HepG2 (cell line): ENCODE measurements at regions not wholly inside any gene's neighbourhood (a gene's known extent, or its start where the extent isn't known, plus 50 kb on each side); places are given as distances from the start of the nearest gene placed in this dataset.

Experiments used
- ATAC-seq: fragments of 200-7000 bp; cut with Tn5 transposase; 3 replicates; pipeline ENCODE4 v1.9.1; 2020; ENCODE audit warnings: mild to moderate bottlenecking, moderate library complexity
- BruUV-seq: library from RNA; stranded (reverse); fragments of 400-500 nt; replicated peaks from 2 replicates; lab custom pipeline; 2021; lab: Mats Ljungman, UMichigan
- CTCF ChIA-PET: fragments of 300-600 bp; formaldehyde crosslinking; extraction: SDS; loops from one replicate; lab custom pipeline; 2021; ENCODE audit warnings: low total read pairs, inconsistent platforms, low intra/inter-chr PET ratio; lab: Yijun Ruan, JAX
- POLR2A ChIA-PET: fragments of 350-600 bp; sonication (Branson Sonifier 250); formaldehyde crosslinking; loops from one replicate; lab custom pipeline; 2020; ENCODE audit warnings: antibody characterized with exemption, inconsistent platforms; lab: Yijun Ruan, JAX
- DNase-seq: peaks from one replicate; pipeline ENCODE4 v3.0.0-alpha.2; 2015; ENCODE audit warnings: low spot score
- FAIRE-seq: peaks from 3 replicates; lab custom pipeline; 2011; peaks lifted over from hg19 to GRCh38; lab: Jason Lieb, UNC
- H2AFZ ChIP-seq: one replicate; pipeline ENCODE4 v1.6.1; 2011; ENCODE audit warnings: low read length, inconsistent platforms
- H3K27ac ChIP-seq: fragments of 300-600 bp; 3 replicates; pipeline ENCODE4 v1.8.0; 2011; ENCODE audit warnings: mixed run types, mild to moderate bottlenecking, mixed read lengths, low read length, inconsistent platforms; ENCODE audit not compliant: insufficient read depth; ENCODE audit errors: extremely low read length
- H3K27me3 ChIP-seq, 2 experiments: fragments of 200-600 bp in 1 of 2; 2 replicates in 1 of 2; 3 replicates in 1 of 2; pipeline versions ENCODE4 v1.6.0 to v1.8.0; 2011; ENCODE audit warnings: low read length in 2 of 2, mild to moderate bottlenecking in 2 of 2, moderate library complexity in 2 of 2, inconsistent platforms in 1 of 2; ENCODE audit not compliant: insufficient read depth in 2 of 2, control insufficient read depth in 1 of 2
- H3K36me3 ChIP-seq, 2 experiments: fragments of 200-600 bp in 1 of 2; replicated peaks in 1 of 2; 2 replicates in 1 of 2; 3 replicates in 1 of 2; pipeline versions ENCODE4 v1.5.1 to v1.8.0; 2011; ENCODE audit warnings: low read length in 2 of 2, inconsistent platforms in 1 of 2; ENCODE audit not compliant: insufficient read depth in 2 of 2, control insufficient read depth in 1 of 2
- H3K4me1 ChIP-seq: 2 replicates; pipeline ENCODE4 v1.5.1; 2012; ENCODE audit warnings: low read length, inconsistent platforms; ENCODE audit not compliant: insufficient read depth
- H3K4me2 ChIP-seq: 2 replicates; pipeline ENCODE4 v1.6.0; 2011; ENCODE audit warnings: low read depth, low read length, inconsistent platforms
- H3K4me3 ChIP-seq, 3 experiments: fragments of 200-600 bp in 1 of 3; sonication (generic), shearing (Covaris generic) in 1 of 3; replicated peaks in 1 of 3; 2 replicates each; pipeline ENCODE4 v1.5.1; 2011 to 2016; ENCODE audit warnings: low read length in 3 of 3, inconsistent platforms in 2 of 3, low read depth in 2 of 3, mild to moderate bottlenecking in 2 of 3, control low read depth in 1 of 3, mixed read lengths in 1 of 3; ENCODE audit not compliant: insufficient read depth in 1 of 3
- H3K79me2 ChIP-seq: one replicate; pipeline ENCODE4 v1.6.1; 2011; ENCODE audit warnings: low read length, inconsistent platforms; ENCODE audit not compliant: insufficient read depth
- H3K9ac ChIP-seq: 2 replicates; pipeline ENCODE4 v1.6.0; 2011; ENCODE audit warnings: mild to moderate bottlenecking, low read depth, low read length, inconsistent platforms; ENCODE audit not compliant: insufficient read depth
- H3K9me3 ChIP-seq: 2 replicates; pipeline ENCODE4 v1.5.1; 2012; ENCODE audit warnings: mild to moderate bottlenecking, low read length
- H4K20me1 ChIP-seq: 2 replicates; pipeline ENCODE4 v1.6.0; 2011; ENCODE audit warnings: inconsistent platforms, mild to moderate bottlenecking, low read length, moderate library complexity; ENCODE audit not compliant: insufficient read depth
- CENPT ChIP-seq: sonication (generic); formaldehyde crosslinking; IDR thresholded peaks from 2 replicates; pipeline ENCODE4 v1.8.0; 2022; ENCODE audit warnings: low read depth, mild to moderate bottlenecking, moderate library complexity, missing genetic modification reagents
- GATAD2A ChIP-seq: IDR thresholded peaks from 2 replicates; pipeline ENCODE4 v1.6.1; 2016
- MEIS1 ChIP-seq: sonication (generic); formaldehyde crosslinking; IDR thresholded peaks from 2 replicates; pipeline ENCODE4 v1.9.0; 2021; ENCODE audit warnings: mild to moderate bottlenecking, missing genetic modification reagents, moderate library complexity, borderline replicate concordance
- NCOA1 ChIP-seq: sonication (generic); formaldehyde crosslinking; IDR thresholded peaks from 2 replicates; pipeline ENCODE4 v1.9.0; 2021; ENCODE audit warnings: missing genetic modification reagents
- PCBP1 ChIP-seq: fragments of 200-400 bp; formaldehyde crosslinking; IDR thresholded peaks from 2 replicates; pipeline ENCODE4 v1.6.1; 2017; ENCODE audit warnings: mild to moderate bottlenecking, low read depth, low read length, borderline replicate concordance
- RNF2 ChIP-seq: fragments of 450-650 bp; conservative IDR thresholded peaks from 2 replicates; pipeline ENCODE4 v1.6.1; 2016; ENCODE audit warnings: low read depth
- SPEN ChIP-seq: sonication (generic); formaldehyde crosslinking; IDR thresholded peaks from 2 replicates; pipeline ENCODE4 v1.5.1; 2020; ENCODE audit warnings: low read depth, mild to moderate bottlenecking, missing genetic modification reagents
- TARDBP ChIP-seq: sonication (generic); formaldehyde crosslinking; IDR thresholded peaks from 2 replicates; pipeline ENCODE4 v1.8.0; 2022; ENCODE audit warnings: mild to moderate bottlenecking, missing genetic modification reagents
- ZBTB7B ChIP-seq: sonication (generic); formaldehyde crosslinking; IDR thresholded peaks from 2 replicates; pipeline ENCODE4 v1.4.0; 2020; ENCODE audit warnings: missing genetic modification reagents
- ZNF343 ChIP-seq: sonication (generic); formaldehyde crosslinking; IDR thresholded peaks from 2 replicates; pipeline ENCODE4 v1.4.0; 2020; ENCODE audit warnings: mild to moderate bottlenecking, missing genetic modification reagents
- ZNF773 ChIP-seq: sonication (generic); formaldehyde crosslinking; IDR thresholded peaks from 2 replicates; pipeline ENCODE4 v1.4.0; 2020; ENCODE audit warnings: missing genetic modification reagents, borderline replicate concordance
- ZNF792 ChIP-seq: IDR thresholded peaks from 2 replicates; pipeline ENCODE4 v1.6.1; 2016
- WGBS: methylation state at CpG from one replicate; pipeline ENCODE4 v1.1.6; 2017; ENCODE audit warnings: low lambda C conversion rate; 5-methylcytosine and 5-hydroxymethylcytosine counted together
- in situ Hi-C: cut with HindIII; loops from 2 replicates; pipeline ENCODE4 v1.10.0; 2017; ENCODE audit warnings: low pct_unique_long_range_greater_than_20kb; ENCODE audit not compliant: extremely low pct_ligation_motif_present
- intact Hi-C: fragments of 100-400 bp; cut with micrococcal nuclease; formaldehyde crosslinking; loops from one replicate; pipeline ENCODE4 v1.10.0; 2022; ENCODE audit not compliant: unreplicated experiment
- TF ChIP-seq, protein P1 (sequence below): IDR thresholded peaks from 2 replicates; pipeline ENCODE4 v1.6.1; 2016; ENCODE audit warnings: missing compliant biosample characterization, missing genetic modification reagents, borderline replicate concordance
- TF ChIP-seq, protein P2 (sequence below): sonication (generic); formaldehyde crosslinking; IDR thresholded peaks from 2 replicates; pipeline ENCODE4 v1.5.1; 2020; ENCODE audit warnings: missing genetic modification reagents, mild to moderate bottlenecking, borderline replicate concordance
- TF ChIP-seq, protein P3 (sequence below): IDR thresholded peaks from 2 replicates; pipeline ENCODE4 v1.6.1; 2016; ENCODE audit warnings: mild to moderate bottlenecking, missing biosample characterization, missing genetic modification reagents
- TF ChIP-seq, protein P4 (sequence below): sonication (generic); formaldehyde crosslinking; IDR thresholded peaks from 2 replicates; pipeline ENCODE4 v1.8.0; 2022; ENCODE audit warnings: missing genetic modification reagents, low read depth, mild to moderate bottlenecking, borderline replicate concordance

DNA sequence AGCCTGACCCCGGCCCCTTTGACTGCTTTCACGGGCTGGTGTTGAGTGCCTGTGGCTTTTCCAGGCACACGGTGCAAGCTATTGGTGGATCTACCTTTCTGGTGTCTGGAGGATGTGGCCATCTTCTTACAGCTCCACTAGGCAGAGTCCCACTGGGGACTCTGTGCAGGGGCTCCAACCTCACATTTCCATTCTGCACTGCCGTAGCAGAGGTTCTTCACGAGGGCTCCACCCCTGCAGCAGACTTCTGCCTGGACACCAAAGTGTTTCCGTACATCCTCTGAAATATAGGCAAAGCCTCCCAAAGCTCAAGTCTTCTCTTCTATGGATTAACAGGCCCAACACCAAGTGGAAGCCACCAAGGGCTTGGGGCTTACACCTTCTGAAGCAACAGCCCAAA, 691.5 kb upstream of the POU3F2 start:
- Histone ChIP-seq H3K27me3 (no peaks in the 10 kb centered on the region), H3K9ac (no peak overlapping the region), H4K20me1 (no peaks in the 10 kb centered on the region)
- CTCF ChIA-PET, result no interaction called here
- no peak for FAIRE-seq
- TF ChIP-seq, protein P1, sequence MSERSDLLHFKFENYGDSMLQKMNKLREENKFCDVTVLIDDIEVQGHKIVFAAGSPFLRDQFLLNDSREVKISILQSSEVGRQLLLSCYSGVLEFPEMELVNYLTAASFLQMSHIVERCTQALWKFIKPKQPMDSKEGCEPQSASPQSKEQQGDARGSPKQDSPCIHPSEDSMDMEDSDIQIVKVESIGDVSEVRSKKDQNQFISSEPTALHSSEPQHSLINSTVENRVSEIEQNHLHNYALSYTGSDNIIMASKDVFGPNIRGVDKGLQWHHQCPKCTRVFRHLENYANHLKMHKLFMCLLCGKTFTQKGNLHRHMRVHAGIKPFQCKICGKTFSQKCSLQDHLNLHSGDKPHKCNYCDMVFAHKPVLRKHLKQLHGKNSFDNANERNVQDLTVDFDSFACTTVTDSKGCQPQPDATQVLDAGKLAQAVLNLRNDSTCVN (CRISPR knock-in tag), result no peak
- TF ChIP-seq GATAD2A (CRISPR knock-in tag) (no peak), PCBP1 (no peak), ZBTB7B (CRISPR knock-in tag) (no peak), ZNF792 (no peak), RNF2 (no peak), TARDBP (CRISPR knock-in tag) (no peak), NCOA1 (CRISPR knock-in tag) (no peak), SPEN (CRISPR knock-in tag) (no peak), ZNF343 (CRISPR knock-in tag) (no peak), MEIS1 (no peak), ZNF773 (CRISPR knock-in tag) (no peak), CENPT (CRISPR knock-in tag) (no peak)
- TF ChIP-seq, protein P2, sequence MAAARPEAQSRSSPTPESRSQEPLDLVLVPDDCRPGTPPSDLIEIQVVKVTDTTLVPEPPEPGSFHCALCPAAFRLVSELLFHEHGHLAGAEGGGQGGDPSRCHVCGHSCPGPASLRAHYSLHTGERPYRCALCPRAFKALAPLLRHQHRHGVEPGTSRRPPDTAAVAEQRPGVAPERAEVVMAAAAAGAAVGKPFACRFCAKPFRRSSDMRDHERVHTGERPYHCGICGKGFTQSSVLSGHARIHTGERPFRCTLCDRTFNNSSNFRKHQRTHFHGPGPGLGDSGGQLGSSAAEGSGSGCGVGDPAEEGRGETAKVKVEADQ (CRISPR knock-in tag), result no peak
- TF ChIP-seq, protein P3, sequence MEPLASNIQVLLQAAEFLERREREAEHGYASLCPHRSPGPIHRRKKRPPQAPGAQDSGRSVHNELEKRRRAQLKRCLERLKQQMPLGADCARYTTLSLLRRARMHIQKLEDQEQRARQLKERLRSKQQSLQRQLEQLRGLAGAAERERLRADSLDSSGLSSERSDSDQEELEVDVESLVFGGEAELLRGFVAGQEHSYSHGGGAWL (CRISPR knock-in tag), result no peak
- TF ChIP-seq, protein P4, sequence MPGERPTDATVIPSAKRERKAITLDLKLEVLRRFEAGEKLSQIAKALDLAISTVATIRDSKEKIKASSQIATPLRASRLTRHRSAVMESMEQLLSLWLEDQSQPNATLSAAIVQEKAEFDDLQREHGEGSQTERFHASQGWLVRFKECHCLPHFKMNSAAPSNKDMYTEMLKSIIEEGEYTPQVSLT, result no peak
- TF ChIP-seq, all 625 proteins: peak for 0
- DNase-seq (no peak), ATAC-seq (no peak)
- intact Hi-C loops, result no loop called here
- Histone ChIP-seq H2AFZ (no peak overlapping the region), H3K27ac (no peak overlapping the region), H3K79me2 (no peaks in the 10 kb centered on the region), H3K36me3 (no peaks in the 10 kb centered on the region), H3K4me1 (no peaks in the 10 kb centered on the region), H3K4me3 (no peak overlapping the region), H3K4me2 (no peak overlapping the region), H3K9me3 (peaks cover 31% of the 10 kb centered on the region)
- POLR2A ChIA-PET, result no interaction called here
- in situ Hi-C loops, result no loop called here
- no TSS peak for BruUV-seq
- 0% methylated on average over 2 of the region's 6 CpGs for WGBS
